ENCODE measurements at regions not wholly inside any gene's neighbourhood (a gene's known extent, or its start where the extent isn't known, plus 50 kb on each side); places are given as distances from the start of the nearest gene placed in this dataset.

- TF ChIP-seq POLR2A (IDR thresholded peaks at IDR 0.05) (no peak), CTCF (IDR thresholded peaks at IDR 0.05) (no peak)
Observed at GRCh38 chr2:15726321-15727057, 134.8 kb downstream of the DDX1 start.

All from thyroid gland (tissue), 4 donors.